Left cardiac atrium (tissue), 4 donors: ENCODE measurements at regions not wholly inside any gene's neighbourhood (a gene's known extent, or its start where the extent isn't known, plus 50 kb on each side); places are given as distances from the start of the nearest gene placed in this dataset.

ENCODE experiments used
- ATAC-seq, 2 donors: fragments of 200-7000 bp; cut with Tn5 transposase; one replicate each; pipeline ENCODE4 v1.9.1; 2020; ENCODE audit warnings: mild to moderate bottlenecking in 2 of 2, moderate library complexity in 2 of 2
- DNase-seq: peaks from one replicate; pipeline ENCODE4 v3.0.0-alpha.2; 2020
- intact Hi-C, 2 donors: fragments of 100-400 bp; cut with DNase I; formaldehyde crosslinking; loops; one replicate each; pipeline versions ENCODE4 v1.14.1 to v1.15.1; 2022 to 2023
- donor health status: DM: no; HTN: yes; CAD: no.
- donor health status: DM: no; HTN: yes; CAD: no; lungs with severe emphysema.
- donor health status: DM: yes; HTN: yes; CAD: no.
- donor health status: Dilated cardiomyopathy.

DNA sequence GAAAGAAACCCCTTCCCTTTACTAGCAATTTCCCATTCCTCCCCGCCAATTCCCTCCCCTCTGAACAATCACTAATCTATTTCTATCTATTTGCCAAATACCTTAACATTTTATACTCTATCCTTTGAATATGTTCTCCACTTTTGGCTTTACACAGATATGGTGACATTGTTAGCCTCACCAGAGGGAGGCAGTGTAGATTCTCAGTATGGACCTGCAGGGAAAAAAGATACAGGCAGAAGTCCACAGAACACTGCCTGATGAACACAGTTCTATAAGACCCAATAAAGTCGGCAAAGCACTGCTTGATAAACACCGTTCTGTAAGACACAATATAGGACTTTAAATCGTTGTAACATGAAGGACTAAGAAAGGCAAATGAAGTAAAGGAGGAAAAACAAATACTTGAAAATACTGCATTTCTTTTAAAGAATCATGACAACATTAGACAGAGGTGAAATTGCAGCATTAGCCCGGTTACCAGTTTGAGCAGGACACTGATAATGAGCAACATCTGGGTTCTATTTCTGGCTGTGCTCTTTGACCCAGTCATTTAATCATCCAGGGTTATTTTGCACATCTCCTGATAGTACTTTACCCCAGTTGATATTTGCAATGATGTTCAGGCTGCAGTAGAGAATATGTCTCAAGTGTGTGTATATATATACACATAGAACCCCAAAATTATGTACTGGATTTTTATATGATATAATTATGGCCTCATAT is 296.8 kb downstream of the UTRN start:
- intact Hi-C loops: loop anchor here in 1 of 2 donors (2.0 to 10.0 kb wide), 2 partner anchors 443 to 633 kb away; no protein-coding TSS in a partner anchor
- peak; percentile 42 to 59 for ATAC-seq

DNA sequence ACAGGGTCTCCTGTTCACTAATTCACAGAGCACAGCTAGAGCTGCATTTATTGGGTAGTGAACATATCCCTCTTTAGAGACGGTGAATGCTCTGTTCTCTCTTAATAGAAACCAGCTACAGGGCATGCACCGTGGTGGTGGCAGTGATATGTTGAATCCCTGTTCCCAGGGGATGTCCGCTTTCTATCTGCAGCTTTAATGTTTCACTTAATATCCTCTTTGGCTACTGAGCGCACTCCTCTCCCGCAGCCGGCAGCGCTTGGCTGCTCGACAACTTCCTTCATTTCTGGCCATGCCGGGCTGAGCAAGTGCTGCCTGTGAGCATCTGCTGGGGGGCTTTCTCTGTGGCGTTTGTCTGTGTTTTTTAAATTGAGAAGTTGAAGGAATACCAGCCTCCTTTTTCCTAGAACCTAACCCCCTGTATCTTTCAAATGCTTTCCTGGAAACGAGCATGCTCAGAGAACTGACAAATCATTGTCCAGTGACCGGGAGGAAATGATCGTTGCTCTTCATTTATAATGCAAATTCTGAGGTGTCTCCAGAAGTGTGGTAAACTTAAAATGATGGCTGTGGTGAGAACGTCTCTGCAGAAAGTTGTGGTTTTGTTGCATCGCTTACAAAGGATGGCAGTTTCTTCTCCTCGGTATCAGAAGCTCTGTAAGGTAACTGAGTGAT is 297.9 kb downstream of the UTRN start:
- intact Hi-C loops: loop anchor here in 1 of 2 donors (2.0 to 10.0 kb wide), 2 partner anchors 442 to 632 kb away; no protein-coding TSS in a partner anchor

More for the DNA sequence above, 296.8 kb downstream of the UTRN start:
- no peak for DNase-seq

DNA sequence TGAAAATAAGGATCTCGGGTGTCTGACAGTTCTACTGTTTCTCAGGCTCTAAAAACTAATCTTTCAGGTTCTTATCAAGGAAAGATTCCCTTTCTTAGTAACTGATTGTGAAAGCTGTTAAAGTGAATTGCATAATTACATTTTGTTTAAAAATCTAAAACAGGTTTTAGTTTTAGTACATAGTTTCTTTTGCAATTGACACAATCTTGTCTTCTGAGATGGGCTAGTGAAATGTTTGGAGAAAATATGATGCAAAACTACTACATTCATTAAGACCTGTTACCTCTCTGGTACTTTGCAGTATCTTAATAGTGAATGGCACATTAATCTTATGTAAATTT is 298.4 kb downstream of the UTRN start:
- DNase-seq (no peak), ATAC-seq (no peak)
- intact Hi-C loops: loop anchor here in 1 of 2 donors (2.0 to 10.0 kb wide), 2 partner anchors 441 to 631 kb away; no protein-coding TSS in a partner anchor

More for the DNA sequence above, 297.9 kb downstream of the UTRN start:
- ATAC-seq (peak; percentile 61 to 82), DNase-seq (peak; percentile 23)

- DNase-seq (no peak), ATAC-seq (no peak)
- intact Hi-C loops: loop anchor here in 1 of 2 donors (5.0 to 10.0 kb wide), 2 partner anchors 439 to 1047 kb away; no protein-coding TSS in a partner anchor
These were observed 300.2 kb downstream of the UTRN start for GRCh38 chr6:144585217-144585814.

GRCh38 chr6:144586986-144587385 is 301.9 kb downstream of the UTRN start:
- no peak for DNase-seq
- ATAC-seq: no peak
- intact Hi-C loops: loop anchor here in 1 of 2 donors (5.0 to 10.0 kb wide), 2 partner anchors 438 to 1045 kb away; no protein-coding TSS in a partner anchor

- intact Hi-C loops: loop anchor here in 1 of 2 donors (5.0 to 10.0 kb wide), 2 partner anchors 436 to 1043 kb away; no protein-coding TSS in a partner anchor
- no peak for DNase-seq
- no peak for ATAC-seq
These were observed 303.7 kb downstream of the UTRN start for GRCh38 chr6:144588697-144589325.

GRCh38 chr6:144590532-144590931 is 305.4 kb downstream of the UTRN start:
- ATAC-seq (peak; percentile 63 to 69), DNase-seq (no peak)
- intact Hi-C loops: no loop called here

GRCh38 chr6:144593392-144593791 is 308.3 kb downstream of the UTRN start:
- no peak for DNase-seq
- intact Hi-C loops: no loop called here
- no peak for ATAC-seq

- no peak for DNase-seq
- ATAC-seq: no peak
- intact Hi-C loops: no loop called here
These were observed 309.4 kb downstream of the UTRN start for GRCh38 chr6:144594585-144594984.

GRCh38 chr6:144595266-144595665 is 310.1 kb downstream of the UTRN start:
- no peak for DNase-seq
- intact Hi-C loops: no loop called here
- ATAC-seq: no peak

GRCh38 chr6:144597511-144597910 is 312.4 kb downstream of the UTRN start:
- DNase-seq: no peak
- no peak for ATAC-seq
- intact Hi-C loops: no loop called here

- DNase-seq: no peak
- ATAC-seq: no peak
- intact Hi-C loops: no loop called here
These were observed 314.5 kb downstream of the UTRN start for GRCh38 chr6:144599615-144600014.

DNA sequence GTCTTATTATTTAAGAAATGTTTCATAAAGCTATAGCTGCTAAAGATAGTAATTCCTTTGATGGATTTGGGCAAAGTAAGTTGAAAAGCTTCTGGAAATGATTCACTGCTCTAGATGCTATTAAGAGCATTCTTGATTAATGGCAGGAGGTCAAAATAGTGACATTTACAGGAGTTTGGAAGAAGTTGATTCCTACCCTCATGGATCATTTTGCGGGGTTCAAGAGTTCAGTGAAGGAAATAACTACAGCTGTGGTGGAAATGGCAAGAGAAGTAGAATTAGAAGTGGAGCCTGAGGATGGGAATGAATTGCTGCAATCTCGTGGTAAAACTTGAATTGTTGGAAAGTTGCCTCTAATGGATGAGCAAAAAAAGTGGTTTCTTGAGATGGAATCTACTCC is 316.1 kb downstream of the UTRN start:
- intact Hi-C loops: no loop called here
- DNase-seq (no peak), ATAC-seq (no peak)

DNA sequence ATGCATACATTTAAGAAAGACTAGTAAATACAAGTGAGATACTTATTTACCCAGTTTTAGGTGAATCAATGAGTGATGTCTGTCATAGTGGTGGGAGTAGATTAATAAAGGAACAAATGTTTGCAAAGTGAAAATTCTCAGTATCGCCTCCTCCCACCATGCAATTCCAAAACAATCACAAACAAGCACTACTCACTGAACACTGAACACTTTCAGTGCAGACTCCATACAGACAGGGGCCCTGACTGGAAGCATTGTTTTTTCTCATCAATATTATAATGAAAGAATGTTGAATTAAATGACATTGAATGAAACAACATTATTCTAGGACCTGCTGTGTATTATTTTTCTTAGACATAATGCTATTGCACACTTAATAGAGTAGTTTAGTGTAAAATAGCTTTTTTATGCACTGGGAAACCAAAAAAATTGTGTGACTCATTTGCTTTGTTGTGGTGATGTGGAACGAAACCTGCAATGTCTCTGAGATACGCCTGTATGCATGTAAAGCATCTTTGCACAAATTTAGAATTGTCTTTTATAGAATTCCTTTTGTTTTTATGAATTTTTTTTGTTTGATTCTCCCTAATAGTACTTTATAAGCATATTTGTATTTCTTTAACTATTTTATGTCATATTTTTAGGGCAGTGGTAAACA is 317.5 kb downstream of the UTRN start:
- ATAC-seq (no peak), DNase-seq (no peak)
- intact Hi-C loops: no loop called here

DNA sequence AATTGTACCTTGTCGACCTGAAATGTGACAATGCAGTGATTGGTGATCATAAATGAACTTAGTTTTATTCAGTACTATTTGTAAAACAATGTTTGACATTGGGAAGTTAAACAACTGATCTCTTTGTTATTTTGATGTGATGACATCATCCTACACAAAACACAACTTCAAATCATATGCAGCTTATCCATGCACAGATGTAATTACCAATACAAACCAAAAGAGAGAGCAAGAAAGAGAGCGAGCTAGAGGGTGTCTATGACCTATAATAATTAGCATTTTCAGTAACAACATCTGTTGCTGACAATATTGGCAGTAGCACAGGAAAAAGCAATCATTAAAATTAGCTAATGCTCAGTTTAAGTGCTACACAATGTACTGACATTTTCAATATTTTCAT is 320.9 kb downstream of the UTRN start:
- ATAC-seq (no peak), DNase-seq (no peak)
- intact Hi-C loops: no loop called here

- ATAC-seq (no peak), DNase-seq (no peak)
- intact Hi-C loops: no loop called here
These were observed 323.0 kb downstream of the UTRN start for GRCh38 chr6:144607998-144608735.

GRCh38 chr6:144612811-144613210 is 327.7 kb downstream of the UTRN start:
- intact Hi-C loops: no loop called here
- DNase-seq (no peak), ATAC-seq (no peak)

DNA sequence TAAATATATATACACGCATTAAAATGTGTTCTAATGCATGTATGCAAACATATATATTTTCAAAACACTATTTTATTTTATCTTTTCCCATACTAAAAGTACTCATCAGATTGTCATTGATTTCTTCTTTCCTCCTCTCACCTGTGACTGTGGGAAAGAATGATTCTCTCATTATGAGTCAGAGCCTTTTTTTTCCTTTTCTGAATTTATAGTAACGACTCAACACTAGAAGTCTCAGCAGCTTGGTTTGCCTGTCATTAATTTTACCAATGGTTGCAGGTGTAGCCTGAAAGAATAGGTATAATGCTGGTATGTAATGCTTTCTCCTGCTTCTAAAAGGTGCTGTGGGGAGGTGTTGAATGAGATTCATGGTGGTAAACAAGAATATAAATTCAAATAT is 328.7 kb downstream of the UTRN start:
- intact Hi-C loops: no loop called here
- DNase-seq: no peak

More for the DNA sequence above, 328.7 kb downstream of the UTRN start:
- no peak for ATAC-seq
